Right renal cortex interstitium (tissue), 3 donors: ENCODE measurements at regions not wholly inside any gene's neighbourhood (a gene's known extent, or its start where the extent isn't known, plus 50 kb on each side); places are given as distances from the start of the nearest gene placed in this dataset.
"Not testable (repeated sequence)": the region's sequence is repeated elsewhere in the genome, so short reads cannot be mapped to it uniquely, and the experiment has no call there.

ENCODE experiments used
- DNase-seq, 3 donors: peaks; one replicate each; pipeline ENCODE4 v3.0.0-alpha.2; 2013; ENCODE audit warnings: low read depth in 3 of 3, low spot score in 2 of 3

- no peak for DNase-seq
Observed at GRCh38 chr2:66110086-66110485, 324.8 kb upstream of the MEIS1 start.

GRCh38 chr2:66109419-66109818 lies 325.5 kb upstream of the MEIS1 start:
- DNase-seq, result no peak

- DNase-seq, result no peak
Observed at GRCh38 chr2:66105066-66105753, 329.7 kb upstream of the MEIS1 start.

GRCh38 chr2:66103581-66103980 lies 331.3 kb upstream of the MEIS1 start:
- DNase-seq, result no peak

GRCh38 chr2:66101206-66101605 lies 333.7 kb upstream of the MEIS1 start:
- no peak for DNase-seq

GRCh38 chr2:66095820-66096345 lies 339.0 kb upstream of the MEIS1 start:
- no peak for DNase-seq

- DNase-seq, result not testable (repeated sequence)
Observed at GRCh38 chr2:66094689-66095088, 340.2 kb upstream of the MEIS1 start.

GRCh38 chr2:66093371-66093770 lies 341.6 kb upstream of the MEIS1 start:
- DNase-seq, result no peak

- no peak for DNase-seq
Observed at GRCh38 chr2:66084948-66085590, 349.9 kb upstream of the MEIS1 start.

GRCh38 chr2:66082581-66082980 lies 352.3 kb upstream of the MEIS1 start:
- no peak for DNase-seq

GRCh38 chr2:66080127-66080526 lies 354.8 kb upstream of the MEIS1 start:
- peak in 1 of 3 donors; percentile 40 for DNase-seq

GRCh38 chr2:66073172-66073571 lies 361.8 kb upstream of the MEIS1 start:
- peak in 1 of 3 donors; percentile 66 for DNase-seq

GRCh38 chr2:66070721-66071602 lies 364.0 kb upstream of the MEIS1 start:
- peak; percentile 62 to 73 (median 67) for DNase-seq

GRCh38 chr2:66069937-66070720 lies 364.8 kb upstream of the MEIS1 start:
- peak in 1 of 3 donors; percentile 12 for DNase-seq

- DNase-seq, result no peak
Observed at GRCh38 chr2:66066032-66066431, 368.9 kb upstream of the MEIS1 start.

GRCh38 chr2:66059332-66059731 lies 375.6 kb upstream of the MEIS1 start:
- no peak for DNase-seq

GRCh38 chr2:66058675-66059074 lies 376.2 kb upstream of the MEIS1 start:
- no peak for DNase-seq

- DNase-seq, result no peak
Observed at GRCh38 chr2:66057844-66058243, 377.1 kb upstream of the MEIS1 start.

- no peak for DNase-seq
Observed at GRCh38 chr2:66050392-66050791, 384.5 kb upstream of the MEIS1 start.

GRCh38 chr2:66048667-66049066 lies 386.3 kb upstream of the MEIS1 start:
- no peak for DNase-seq
